Myocyte (in vitro differentiated cells): ENCODE measurements at regions not wholly inside any gene's neighbourhood (a gene's known extent, or its start where the extent isn't known, plus 50 kb on each side); places are given as distances from the start of the nearest gene placed in this dataset.

ENCODE experiments used
- DNase-seq: peaks from one replicate; pipeline ENCODE4 v3.0.0-alpha.2; 2012; ENCODE audit warnings: low read depth

GRCh38 chr4:165718660-165719059, 154.4 kb upstream of the TLL1 start:
- DNase-seq = no peak

- DNase-seq = peak; percentile 3
Observed at GRCh38 chr4:165720411-165721082, 152.5 kb upstream of the TLL1 start.

DNA sequence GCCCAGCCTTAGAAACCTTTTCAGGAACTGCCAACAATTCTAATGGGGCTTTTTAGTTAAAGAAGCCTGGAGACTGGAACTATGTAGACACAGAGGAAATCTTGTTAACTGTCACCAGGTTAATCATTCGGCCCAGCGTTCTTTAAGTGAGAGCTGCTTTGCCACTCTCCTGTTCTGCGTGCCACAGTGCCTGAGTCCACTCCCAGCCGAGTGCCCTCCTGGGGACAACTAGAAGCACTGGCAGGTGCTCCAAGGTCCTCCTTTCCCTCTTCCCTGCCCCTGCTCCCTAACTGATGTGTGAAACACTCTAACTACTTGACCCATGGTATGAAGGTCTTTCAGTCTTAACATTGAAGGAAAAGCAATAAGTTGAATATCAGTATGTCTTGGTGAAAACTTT, 151.2 kb upstream of the TLL1 start:
- no peak for DNase-seq

GRCh38 chr4:165723051-165723795, 149.8 kb upstream of the TLL1 start:
- no peak for DNase-seq

GRCh38 chr4:165724786-165725185, 148.3 kb upstream of the TLL1 start:
- DNase-seq = no peak

GRCh38 chr4:165725352-165725751, 147.7 kb upstream of the TLL1 start:
- no peak for DNase-seq

DNA sequence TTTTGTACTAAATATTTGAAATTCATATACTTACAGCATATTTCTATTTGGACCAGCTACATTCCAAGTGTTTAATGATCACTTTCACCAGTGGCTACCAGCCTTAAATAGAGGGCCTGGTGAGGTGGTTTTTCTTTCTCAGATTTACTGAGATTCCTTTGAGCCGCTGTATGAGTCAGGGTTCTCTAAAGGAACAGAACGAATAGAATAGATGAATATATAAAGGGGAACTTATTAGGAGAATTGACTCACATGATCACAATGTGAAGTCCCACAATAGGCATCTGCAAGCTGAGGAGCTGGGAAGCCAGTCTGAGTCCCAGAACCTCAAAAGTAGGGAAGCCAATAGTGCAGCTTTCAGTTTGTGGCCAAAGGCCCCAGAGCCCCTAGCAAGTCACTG, 146.2 kb upstream of the TLL1 start:
- DNase-seq = peak; percentile 7

DNA sequence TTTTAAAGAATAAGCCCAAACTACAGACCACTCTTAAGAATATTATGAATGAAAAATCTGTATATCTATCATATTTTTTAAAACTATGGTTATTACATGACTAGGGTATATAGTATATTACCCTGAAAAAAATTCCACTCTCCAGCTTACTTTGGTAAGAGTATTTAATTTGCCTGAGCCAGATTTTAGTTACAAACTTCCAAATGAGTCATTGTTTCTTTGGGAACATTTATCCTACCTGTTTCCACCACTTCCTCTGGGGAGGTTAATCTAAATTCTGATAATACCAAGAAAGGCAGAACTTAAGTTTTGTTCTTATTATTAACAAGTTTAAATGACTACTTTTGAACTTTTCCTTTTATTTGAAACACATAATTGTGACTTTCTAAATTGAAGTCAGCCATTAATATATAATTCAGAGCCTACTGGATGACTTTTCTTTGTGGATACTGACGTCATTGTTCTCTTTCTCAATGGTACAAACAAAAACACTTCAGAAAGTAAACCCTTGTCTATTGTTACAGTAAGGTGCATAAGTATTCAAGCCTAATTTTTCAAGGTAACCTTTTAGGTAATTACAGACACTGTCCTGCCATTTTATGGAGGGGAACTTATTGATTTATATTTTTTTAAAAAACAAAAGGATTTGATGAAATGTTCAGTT, 135.6 kb upstream of the TLL1 start:
- no peak for DNase-seq

GRCh38 chr4:165738571-165738970, 134.5 kb upstream of the TLL1 start:
- no peak for DNase-seq

DNA sequence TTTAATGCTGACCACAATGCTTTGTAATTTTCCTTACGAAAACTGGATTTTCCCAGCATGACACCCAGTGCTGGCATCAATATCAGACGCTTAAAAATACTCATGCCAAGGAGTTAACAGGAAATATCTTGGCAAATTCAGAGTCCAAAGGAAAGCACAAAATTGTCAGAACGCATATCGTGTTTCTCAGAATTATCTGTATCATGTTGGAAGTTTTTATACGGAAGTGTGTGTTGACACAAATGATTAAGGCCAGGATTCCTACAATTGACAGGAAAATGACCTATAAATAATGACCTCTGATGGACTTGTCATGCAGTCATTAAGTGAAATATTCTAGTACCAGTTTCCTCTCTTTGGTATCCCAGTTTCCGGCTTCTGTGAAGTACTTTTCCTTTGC, 132.1 kb upstream of the TLL1 start:
- no peak for DNase-seq

GRCh38 chr4:165743422-165743821, 129.6 kb upstream of the TLL1 start:
- DNase-seq = no peak

DNA sequence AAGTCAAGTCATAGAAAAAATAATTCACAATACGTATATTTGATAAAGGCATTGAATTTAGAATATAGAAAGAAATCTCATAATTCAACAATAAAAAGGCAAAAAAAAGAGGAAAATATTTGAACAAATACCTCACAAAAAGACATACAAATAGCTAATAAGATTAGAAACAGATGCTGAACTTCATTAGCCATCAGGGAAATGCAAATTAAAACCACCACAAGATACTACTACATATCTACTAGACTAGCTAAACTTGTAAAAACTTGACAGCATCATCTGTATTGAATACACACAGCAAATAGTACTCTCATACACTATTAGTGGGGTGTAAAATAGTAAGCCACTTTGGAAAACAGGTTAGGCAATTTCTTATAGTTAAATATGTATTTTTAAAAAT, 128.7 kb upstream of the TLL1 start:
- no peak for DNase-seq

- no peak for DNase-seq
Observed at GRCh38 chr4:165748321-165748720, 124.7 kb upstream of the TLL1 start.

- DNase-seq = no peak
Observed at GRCh38 chr4:165751882-165752281, 121.2 kb upstream of the TLL1 start.

DNA sequence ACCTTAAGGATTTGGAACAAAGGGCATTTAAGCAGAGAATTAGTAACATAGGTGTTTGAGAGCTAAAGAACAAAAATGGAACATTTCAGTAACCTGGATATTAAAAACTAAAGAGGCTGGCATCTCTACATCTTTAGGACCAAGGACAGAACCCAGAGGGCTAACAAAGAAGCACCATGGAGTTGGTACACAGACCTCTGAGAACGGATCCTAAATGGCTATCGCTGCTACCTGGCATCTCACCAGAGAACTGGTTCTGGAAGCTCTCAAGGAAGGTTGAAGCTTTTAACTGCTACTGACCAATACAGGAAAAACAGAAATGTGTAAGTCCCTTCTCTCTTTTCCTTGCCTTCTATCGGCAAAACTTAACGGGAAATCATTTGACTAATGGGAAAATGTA, 118.4 kb upstream of the TLL1 start:
- DNase-seq = no peak

DNA sequence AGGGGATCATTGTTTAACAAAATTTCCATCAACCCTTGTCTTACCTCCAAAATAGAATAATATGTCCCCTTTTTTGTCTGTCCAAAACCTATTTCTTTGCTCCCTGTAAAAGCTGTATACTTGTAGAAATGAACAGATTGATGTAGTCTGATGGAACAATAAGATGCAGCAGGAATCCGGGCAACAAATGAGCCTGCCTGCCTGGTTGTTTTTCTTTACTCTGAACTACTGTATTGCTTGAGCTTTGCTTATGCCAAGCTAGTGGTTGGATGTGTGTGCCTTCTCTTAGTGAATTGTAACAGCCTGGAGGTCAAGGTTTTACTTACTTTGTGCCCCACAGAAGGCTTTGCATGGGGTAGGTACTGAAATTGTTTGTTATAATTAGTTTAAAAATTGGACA, 116.2 kb upstream of the TLL1 start:
- DNase-seq = no peak

GRCh38 chr4:165757451-165757850, 115.6 kb upstream of the TLL1 start:
- no peak for DNase-seq

DNA sequence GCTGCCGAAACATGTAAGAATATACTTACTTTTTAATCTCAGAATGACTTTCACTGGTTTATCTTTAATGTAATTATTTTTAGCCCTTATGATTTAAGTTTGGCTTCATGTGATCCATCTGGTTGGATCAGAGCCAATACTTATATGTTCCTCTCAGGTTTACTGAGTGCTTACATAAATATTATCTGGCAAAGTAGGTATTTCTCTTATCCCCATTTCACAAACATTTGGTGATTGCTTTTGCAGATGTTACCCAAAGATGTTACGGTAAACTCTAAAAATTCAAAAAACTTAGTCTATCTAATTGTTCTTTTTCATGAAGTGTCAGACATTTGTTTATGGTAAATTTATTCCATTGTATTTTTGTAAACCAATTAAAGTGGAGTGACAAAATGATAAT, 115.0 kb upstream of the TLL1 start:
- DNase-seq = no peak

GRCh38 chr4:165760182-165760581, 112.9 kb upstream of the TLL1 start:
- DNase-seq = no peak

DNA sequence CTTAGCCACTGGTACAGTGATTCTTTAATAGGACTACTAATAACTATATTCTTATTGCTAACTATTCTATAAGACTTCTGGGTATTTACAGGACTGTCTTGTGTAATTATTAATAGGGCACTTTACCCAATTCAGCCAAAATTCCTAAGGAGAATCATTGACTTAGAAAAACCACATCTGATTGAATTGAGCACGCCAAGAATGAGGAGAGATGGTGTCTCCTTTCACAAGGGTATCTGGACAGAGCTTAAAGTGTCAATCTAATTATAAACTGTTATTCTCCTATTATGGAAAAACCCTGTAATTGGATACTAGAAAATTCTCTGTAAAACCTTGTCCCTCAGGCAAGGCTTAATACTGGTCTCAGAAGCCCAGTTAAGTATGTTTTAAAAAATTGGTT, 111.1 kb upstream of the TLL1 start:
- peak; percentile 13 for DNase-seq

GRCh38 chr4:165763640-165764039, 109.4 kb upstream of the TLL1 start:
- DNase-seq = no peak

DNA sequence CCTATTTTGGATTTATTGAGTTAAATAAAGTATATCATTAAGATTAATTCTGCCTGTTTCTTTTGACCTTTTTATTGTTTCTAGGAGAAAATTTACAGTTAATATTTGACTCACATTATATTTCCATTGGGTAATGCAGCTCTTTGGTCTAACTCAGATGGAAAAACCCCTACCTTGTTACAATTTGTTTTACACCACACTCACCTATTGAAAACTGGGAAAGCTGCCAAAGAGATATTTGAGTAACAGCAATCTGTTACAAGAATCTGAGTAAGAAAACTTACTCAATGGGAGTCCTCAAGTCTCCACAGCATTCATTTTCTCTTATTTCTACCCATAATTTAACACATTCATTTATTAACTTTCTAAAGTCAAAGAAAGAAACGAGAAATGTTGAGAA, 108.0 kb upstream of the TLL1 start:
- DNase-seq = no peak

DNA sequence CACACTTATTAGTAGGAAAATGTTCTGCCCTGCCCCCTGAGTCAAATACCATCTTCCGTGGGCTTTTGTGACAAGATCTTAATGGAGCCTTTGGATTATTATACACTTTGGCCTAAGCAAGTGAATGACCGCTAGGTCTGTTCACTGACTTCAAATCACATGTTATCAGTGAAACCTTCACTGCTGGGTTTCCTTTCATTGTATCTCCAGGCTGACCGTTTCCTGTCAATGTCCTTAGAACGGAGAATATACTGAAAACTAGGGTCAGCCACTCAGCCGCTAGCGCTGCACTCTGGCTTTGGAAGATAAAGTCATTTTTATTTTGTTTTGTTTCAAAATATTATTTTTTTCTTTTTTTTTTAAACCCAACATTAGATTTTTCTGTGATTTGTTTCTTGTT, 107.0 kb upstream of the TLL1 start:
- no peak for DNase-seq
